ENCODE measurements at regions not wholly inside any gene's neighbourhood (a gene's known extent, or its start where the extent isn't known, plus 50 kb on each side); places are given as distances from the start of the nearest gene placed in this dataset.

DNA sequence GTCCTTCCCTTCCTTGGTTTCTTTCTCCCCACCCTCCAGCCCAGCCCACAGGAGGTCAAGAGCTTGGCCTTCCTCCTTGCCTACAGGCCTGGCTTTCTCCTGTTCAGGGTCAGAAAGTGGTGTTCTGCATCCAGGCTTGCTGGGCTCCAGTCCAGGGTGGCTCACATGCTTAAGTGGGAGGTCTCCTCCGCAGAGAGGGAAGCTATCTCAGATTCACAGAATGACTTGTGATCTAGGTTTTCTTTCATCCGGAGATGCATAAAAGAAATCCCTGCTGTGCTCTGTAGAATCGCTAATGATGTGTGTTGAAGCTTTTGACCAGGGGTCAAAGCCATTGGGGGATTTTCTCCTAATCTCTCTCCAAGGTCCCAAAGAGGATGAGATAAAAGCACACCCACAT, 382.3 kb upstream of the EEF2KMT start:
- Histone ChIP-seq H3K9me3 (ENCODE audit: control insufficient read depth in 2 of 2, low read length in 2 of 2) (no peaks in the 10 kb centered on the region), H3K27ac (ENCODE audit: insufficient read depth, low read length, poor library complexity, severe bottlenecking) (no peak overlapping the region), H3K4me1 (ENCODE audit: control insufficient read depth, insufficient read depth, low read length, poor library complexity, severe bottlenecking) (no peaks in the 10 kb centered on the region), H3K27me3 (ENCODE audit: control insufficient read depth, insufficient read depth, low read length) (no peaks in the 10 kb centered on the region), H3K4me3 (ENCODE audit: low read depth, low read length) (no peak overlapping the region), H3K36me3 (ENCODE audit: control insufficient read depth, insufficient read depth, low read length) (no peaks in the 10 kb centered on the region)
- H3K27me3 Mint-ChIP-seq: no peaks in the 10 kb centered on the region
- H3K36me3 Mint-ChIP-seq: no peaks in the 10 kb centered on the region
- no peaks in the 10 kb centered on the region for H3K4me1 Mint-ChIP-seq
- H3K9me3 Mint-ChIP-seq: peaks cover 0 to 5% (median 2%) of the 10 kb centered on the region in 7 donors
- ATAC-seq (ENCODE audit: low read depth in 2 of 2) (no peak), DNase-seq (no peak)
- no peak overlapping the region for H3K4me3 Mint-ChIP-seq
- H3K27ac Mint-ChIP-seq: peak overlapping the region in 1 of 3 donors; percentile 61

DNA sequence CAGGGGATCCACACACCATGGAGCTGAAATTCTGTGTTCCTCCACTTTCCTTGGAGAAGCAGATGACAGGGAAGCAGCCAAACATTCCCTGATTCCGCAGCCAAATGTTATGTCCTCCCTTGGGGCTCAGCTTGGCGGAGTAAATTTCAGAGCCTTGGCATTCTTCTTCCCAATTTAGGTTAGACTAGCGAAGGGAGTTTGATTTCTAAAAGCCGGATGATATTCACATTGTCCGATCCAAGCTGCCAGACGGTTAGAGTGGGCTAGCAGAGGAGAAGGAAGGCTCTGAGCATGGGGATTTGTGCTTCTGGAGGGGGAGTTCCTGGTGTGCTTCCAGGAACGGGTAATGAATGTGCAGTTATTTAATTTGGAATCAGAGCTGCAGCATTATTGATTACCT, 380.4 kb upstream of the EEF2KMT start:
- H3K27me3 Mint-ChIP-seq: no peaks in the 10 kb centered on the region
- no peak overlapping the region for H3K4me3 ChIP-seq (ENCODE audit: low read depth, low read length)

DNA sequence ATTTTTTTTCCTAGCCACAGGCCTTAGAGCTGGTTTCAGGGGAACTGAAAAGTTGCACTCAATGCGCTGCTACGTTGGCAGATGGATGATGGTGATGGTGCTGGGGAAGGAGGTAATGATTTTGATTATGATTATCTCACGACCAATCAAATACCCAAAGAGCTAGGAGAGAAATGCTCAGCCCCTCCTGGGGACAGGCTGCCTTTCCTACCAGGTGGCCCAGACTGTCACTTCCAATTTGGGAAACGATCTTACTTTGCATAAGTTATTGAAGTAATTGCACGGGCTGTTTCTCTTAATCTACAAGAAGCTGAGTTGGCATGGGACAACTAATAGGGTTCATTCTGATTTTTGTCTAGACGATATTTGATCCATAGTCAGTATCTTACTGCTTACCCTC, 379.7 kb upstream of the EEF2KMT start:
- Histone ChIP-seq H3K27ac (ENCODE audit: insufficient read depth, low read length, poor library complexity, severe bottlenecking) (no peak overlapping the region), H3K36me3 (ENCODE audit: control insufficient read depth, insufficient read depth, low read length) (no peaks in the 10 kb centered on the region), H3K4me1 (ENCODE audit: control insufficient read depth, insufficient read depth, low read length, poor library complexity, severe bottlenecking) (no peaks in the 10 kb centered on the region), H3K27me3 (ENCODE audit: control insufficient read depth, insufficient read depth, low read length) (no peaks in the 10 kb centered on the region), H3K9me3 (ENCODE audit: control insufficient read depth in 2 of 2, low read length in 2 of 2) (no peaks in the 10 kb centered on the region), H3K4me3 (ENCODE audit: low read depth, low read length) (no peak overlapping the region)
- no peak overlapping the region for H3K27ac Mint-ChIP-seq
- peaks cover 0 to 2% (median 0%) of the 10 kb centered on the region in 7 donors for H3K9me3 Mint-ChIP-seq
- no peaks in the 10 kb centered on the region for H3K36me3 Mint-ChIP-seq
- H3K27me3 Mint-ChIP-seq: no peaks in the 10 kb centered on the region
- DNase-seq (no peak), ATAC-seq (ENCODE audit: low read depth in 2 of 2) (no peak)
- no peak overlapping the region for H3K4me3 Mint-ChIP-seq
- H3K4me1 Mint-ChIP-seq: no peaks in the 10 kb centered on the region

More for the DNA sequence above, 380.4 kb upstream of the EEF2KMT start:
- Mint-ChIP-seq H3K9me3 (peaks cover 0 to 2% (median 0%) of the 10 kb centered on the region in 7 donors), H3K27ac (no peak overlapping the region), H3K36me3 (no peaks in the 10 kb centered on the region), H3K4me1 (no peaks in the 10 kb centered on the region), H3K4me3 (no peak overlapping the region)
- Histone ChIP-seq H3K27me3 (ENCODE audit: control insufficient read depth, insufficient read depth, low read length) (no peaks in the 10 kb centered on the region), H3K36me3 (ENCODE audit: control insufficient read depth, insufficient read depth, low read length) (no peaks in the 10 kb centered on the region), H3K27ac (ENCODE audit: insufficient read depth, low read length, poor library complexity, severe bottlenecking) (no peak overlapping the region), H3K4me1 (ENCODE audit: control insufficient read depth, insufficient read depth, low read length, poor library complexity, severe bottlenecking) (no peaks in the 10 kb centered on the region), H3K9me3 (ENCODE audit: control insufficient read depth in 2 of 2, low read length in 2 of 2) (no peaks in the 10 kb centered on the region)
- DNase-seq (no peak), ATAC-seq (ENCODE audit: low read depth in 2 of 2) (no peak)

DNA sequence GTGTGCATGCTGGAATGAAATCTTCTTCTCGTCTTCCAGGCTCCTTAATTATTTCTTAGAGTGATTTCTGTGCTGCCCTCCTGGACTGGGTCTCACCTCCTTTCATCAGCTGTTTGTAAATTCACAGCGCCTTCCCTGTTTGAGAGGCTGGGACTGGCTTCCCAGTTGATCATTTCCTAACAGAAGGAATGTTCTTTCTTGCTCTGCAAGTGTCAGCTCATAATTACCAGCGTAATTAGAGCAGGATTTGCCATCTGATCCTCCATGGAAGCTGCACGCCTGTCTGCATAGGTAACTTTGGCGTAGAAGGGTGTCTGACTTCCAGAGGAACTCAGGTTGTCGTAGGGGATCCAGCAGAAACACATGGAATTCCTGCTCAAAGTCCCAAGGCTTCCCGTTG, 375.0 kb upstream of the EEF2KMT start:
- Histone ChIP-seq H3K27me3 (ENCODE audit: control insufficient read depth, insufficient read depth, low read length) (no peaks in the 10 kb centered on the region), H3K27ac (ENCODE audit: insufficient read depth, low read length, poor library complexity, severe bottlenecking) (no peak overlapping the region), H3K36me3 (ENCODE audit: control insufficient read depth, insufficient read depth, low read length) (no peaks in the 10 kb centered on the region), H3K4me3 (ENCODE audit: low read depth, low read length) (no peak overlapping the region), H3K4me1 (ENCODE audit: control insufficient read depth, insufficient read depth, low read length, poor library complexity, severe bottlenecking) (no peaks in the 10 kb centered on the region), H3K9me3 (ENCODE audit: control insufficient read depth in 2 of 2, low read length in 2 of 2) (peaks cover 0 to 4% of the 10 kb centered on the region in 2 experiments)
- DNase-seq: no peak
- ATAC-seq (ENCODE audit: low read depth in 2 of 2): no peak
- H3K9me3 Mint-ChIP-seq: peaks cover 0 to 2% (median 0%) of the 10 kb centered on the region in 7 donors
- H3K36me3 Mint-ChIP-seq: no peaks in the 10 kb centered on the region
- no peaks in the 10 kb centered on the region for H3K27me3 Mint-ChIP-seq
- no peaks in the 10 kb centered on the region for H3K4me1 Mint-ChIP-seq
- no peak overlapping the region for H3K27ac Mint-ChIP-seq
- H3K4me3 Mint-ChIP-seq: no peak overlapping the region

DNA sequence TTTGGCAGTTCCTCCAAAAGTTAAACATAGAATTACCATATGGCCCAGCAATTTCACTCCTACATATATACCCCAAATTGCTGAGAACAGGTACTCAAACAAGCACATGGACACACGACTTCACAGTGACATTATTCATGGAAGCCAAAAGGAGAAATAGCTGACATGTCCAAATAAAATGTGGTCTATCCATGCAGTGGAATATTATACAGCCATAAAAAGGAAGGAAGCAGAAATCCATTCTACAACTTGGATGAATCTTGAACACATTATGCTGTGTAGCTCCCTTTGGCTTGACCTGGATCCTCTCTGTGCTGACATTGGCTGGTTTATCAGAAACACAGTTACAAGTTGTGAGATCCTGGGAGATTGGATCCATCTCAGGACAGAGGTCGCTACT, 370.9 kb upstream of the EEF2KMT start:
- H3K4me3 Mint-ChIP-seq: no peak overlapping the region
- no peaks in the 10 kb centered on the region for H3K4me1 ChIP-seq (ENCODE audit: control insufficient read depth, insufficient read depth, low read length, poor library complexity, severe bottlenecking)

DNA sequence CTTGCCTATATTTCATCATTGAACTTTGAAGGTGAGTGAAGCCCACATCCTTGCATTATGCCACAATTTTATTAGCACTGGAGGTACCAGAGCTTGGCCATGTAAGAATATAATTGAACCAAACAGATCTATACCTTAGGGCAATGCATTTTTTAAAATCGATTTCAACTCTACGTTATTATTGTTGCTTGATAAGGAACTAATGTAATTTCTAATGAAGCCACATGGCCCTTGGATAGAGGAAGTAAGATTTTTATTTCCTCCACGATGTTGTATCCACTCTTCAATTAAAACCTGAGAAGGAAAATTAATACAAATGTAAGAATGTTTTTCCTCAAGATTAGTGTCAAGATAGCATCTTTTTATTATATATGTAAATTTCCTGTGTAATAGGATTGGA, 370.0 kb upstream of the EEF2KMT start:
- H3K4me3 ChIP-seq (ENCODE audit: low read depth, low read length): no peak overlapping the region
- no peaks in the 10 kb centered on the region for H3K36me3 ChIP-seq (ENCODE audit: control insufficient read depth, insufficient read depth, low read length)
- Mint-ChIP-seq H3K4me1 (no peaks in the 10 kb centered on the region), H3K36me3 (no peaks in the 10 kb centered on the region), H3K4me3 (no peak overlapping the region), H3K9me3 (peaks cover 0 to 2% (median 0%) of the 10 kb centered on the region in 7 donors), H3K27ac (no peak overlapping the region), H3K27me3 (no peaks in the 10 kb centered on the region)
- no peaks in the 10 kb centered on the region for H3K4me1 ChIP-seq (ENCODE audit: control insufficient read depth, insufficient read depth, low read length, poor library complexity, severe bottlenecking)
- no peak for DNase-seq
- no peak for ATAC-seq (ENCODE audit: low read depth in 2 of 2)
- H3K27ac ChIP-seq (ENCODE audit: insufficient read depth, low read length, poor library complexity, severe bottlenecking): no peak overlapping the region
- no peaks in the 10 kb centered on the region for H3K27me3 ChIP-seq (ENCODE audit: control insufficient read depth, insufficient read depth, low read length)
- peaks cover 0 to 4% of the 10 kb centered on the region in 2 experiments for H3K9me3 ChIP-seq (ENCODE audit: control insufficient read depth in 2 of 2, low read length in 2 of 2)

More for the DNA sequence above, 370.9 kb upstream of the EEF2KMT start:
- no peak overlapping the region for H3K4me3 ChIP-seq (ENCODE audit: low read depth, low read length)
- H3K27me3 Mint-ChIP-seq: no peaks in the 10 kb centered on the region
- peaks cover 0 to 4% of the 10 kb centered on the region in 2 experiments for H3K9me3 ChIP-seq (ENCODE audit: control insufficient read depth in 2 of 2, low read length in 2 of 2)
- H3K4me1 Mint-ChIP-seq: no peaks in the 10 kb centered on the region
- peaks cover 0 to 2% (median 0%) of the 10 kb centered on the region in 7 donors for H3K9me3 Mint-ChIP-seq
- H3K36me3 Mint-ChIP-seq: no peaks in the 10 kb centered on the region
- no peak overlapping the region for H3K27ac Mint-ChIP-seq
- H3K27ac ChIP-seq (ENCODE audit: insufficient read depth, low read length, poor library complexity, severe bottlenecking): no peak overlapping the region
- no peak for DNase-seq
- no peaks in the 10 kb centered on the region for H3K36me3 ChIP-seq (ENCODE audit: control insufficient read depth, insufficient read depth, low read length)
- no peaks in the 10 kb centered on the region for H3K27me3 ChIP-seq (ENCODE audit: control insufficient read depth, insufficient read depth, low read length)
- ATAC-seq (ENCODE audit: low read depth in 2 of 2): no peak

DNA sequence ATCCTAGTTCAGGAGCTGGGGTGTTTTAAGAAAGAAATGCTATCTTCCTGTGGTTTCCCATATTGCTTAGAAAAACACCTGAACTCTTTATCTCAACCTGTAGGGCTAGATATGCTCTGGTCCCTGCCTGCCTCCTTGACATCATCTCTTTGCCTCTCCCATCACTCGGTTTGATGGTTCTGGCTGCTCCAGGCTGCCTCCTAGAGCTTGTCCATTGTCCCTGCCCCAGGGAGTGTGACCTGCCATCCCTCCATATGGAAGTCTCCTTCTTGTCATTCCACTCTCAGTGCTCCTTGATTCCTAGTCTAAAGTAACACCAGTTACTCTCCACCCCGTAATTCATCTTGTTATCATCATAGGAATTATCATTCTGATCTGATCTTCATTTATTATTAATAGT, 369.0 kb upstream of the EEF2KMT start:
- ATAC-seq (ENCODE audit: low read depth in 2 of 2) (no peak), DNase-seq (no peak)
- Mint-ChIP-seq H3K36me3 (no peaks in the 10 kb centered on the region), H3K4me3 (no peak overlapping the region), H3K4me1 (no peaks in the 10 kb centered on the region), H3K9me3 (peaks cover 0 to 2% (median 0%) of the 10 kb centered on the region in 7 donors), H3K27ac (no peak overlapping the region), H3K27me3 (no peaks in the 10 kb centered on the region)
- Histone ChIP-seq H3K36me3 (ENCODE audit: control insufficient read depth, insufficient read depth, low read length) (no peaks in the 10 kb centered on the region), H3K9me3 (ENCODE audit: control insufficient read depth in 2 of 2, low read length in 2 of 2) (peaks cover 0 to 4% of the 10 kb centered on the region in 2 experiments), H3K27ac (ENCODE audit: insufficient read depth, low read length, poor library complexity, severe bottlenecking) (no peak overlapping the region), H3K4me1 (ENCODE audit: control insufficient read depth, insufficient read depth, low read length, poor library complexity, severe bottlenecking) (no peaks in the 10 kb centered on the region), H3K27me3 (ENCODE audit: control insufficient read depth, insufficient read depth, low read length) (no peaks in the 10 kb centered on the region), H3K4me3 (ENCODE audit: low read depth, low read length) (no peak overlapping the region)

DNA sequence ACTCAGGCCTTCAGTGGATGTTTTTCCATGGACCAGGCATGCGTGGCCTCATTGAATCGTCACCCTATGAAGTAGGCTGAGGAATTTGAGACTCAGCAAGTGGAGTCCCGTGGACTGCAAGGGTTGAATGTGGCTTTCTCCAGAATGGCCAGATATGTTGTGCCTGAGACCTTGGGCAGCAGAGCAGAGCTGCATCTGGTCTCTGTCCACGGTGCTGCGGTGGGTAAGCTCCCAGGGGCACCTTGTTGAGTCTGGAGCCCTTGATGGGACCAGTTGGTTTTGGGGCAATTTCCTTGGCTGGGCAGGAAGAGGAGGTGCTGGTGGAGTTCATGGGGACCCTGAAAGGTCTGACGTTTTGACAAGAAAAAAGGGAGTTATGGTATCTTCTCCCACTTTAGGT, 368.1 kb upstream of the EEF2KMT start:
- peaks cover 0 to 2% (median 0%) of the 10 kb centered on the region in 7 donors for H3K9me3 Mint-ChIP-seq
- no peaks in the 10 kb centered on the region for H3K27me3 Mint-ChIP-seq

More for the DNA sequence above, 368.1 kb upstream of the EEF2KMT start:
- no peaks in the 10 kb centered on the region for H3K36me3 Mint-ChIP-seq
- H3K27me3 ChIP-seq (ENCODE audit: control insufficient read depth, insufficient read depth, low read length): no peaks in the 10 kb centered on the region
- peak overlapping the region in 1 of 3 donors; percentile 32 for H3K27ac Mint-ChIP-seq
- no peak overlapping the region for H3K4me3 Mint-ChIP-seq
- DNase-seq (no peak), ATAC-seq (ENCODE audit: low read depth in 2 of 2) (no peak)
- H3K36me3 ChIP-seq (ENCODE audit: control insufficient read depth, insufficient read depth, low read length): no peaks in the 10 kb centered on the region
- H3K4me3 ChIP-seq (ENCODE audit: low read depth, low read length): no peak overlapping the region
- H3K4me1 ChIP-seq (ENCODE audit: control insufficient read depth, insufficient read depth, low read length, poor library complexity, severe bottlenecking): no peaks in the 10 kb centered on the region
- peaks cover 0 to 4% of the 10 kb centered on the region in 2 experiments for H3K9me3 ChIP-seq (ENCODE audit: control insufficient read depth in 2 of 2, low read length in 2 of 2)
- H3K4me1 Mint-ChIP-seq: no peaks in the 10 kb centered on the region
- H3K27ac ChIP-seq (ENCODE audit: insufficient read depth, low read length, poor library complexity, severe bottlenecking): no peak overlapping the region
